Renal pelvis (tissue), 1 donor: ENCODE measurements at regions not wholly inside any gene's neighbourhood (a gene's known extent, or its start where the extent isn't known, plus 50 kb on each side); places are given as distances from the start of the nearest gene placed in this dataset.
A peak's percentile ranks its signal among the peaks of the same experiment; 100 is the strongest.

Experiments
- DNase-seq: peaks from one replicate; pipeline ENCODE4 v3.0.0-alpha.2; 2013

- DNase-seq, result no peak
These were observed 245.3 kb downstream of the HACE1 start for GRCh38 chr6:104614394-104614793.

GRCh38 chr6:104613416-104614001 is 246.2 kb downstream of the HACE1 start:
- DNase-seq, result no peak

GRCh38 chr6:104612541-104612940 is 247.2 kb downstream of the HACE1 start:
- no peak for DNase-seq

- DNase-seq, result no peak
These were observed 251.6 kb downstream of the HACE1 start for GRCh38 chr6:104608101-104608500.

GRCh38 chr6:104607501-104607900 is 252.2 kb downstream of the HACE1 start:
- no peak for DNase-seq

- DNase-seq, result peak; percentile 16
These were observed 253.4 kb downstream of the HACE1 start for GRCh38 chr6:104606361-104606760.

- no peak for DNase-seq
These were observed 255.0 kb downstream of the HACE1 start for GRCh38 chr6:104604685-104605084.

GRCh38 chr6:104603108-104603745 is 256.5 kb downstream of the HACE1 start:
- no peak for DNase-seq

GRCh38 chr6:104601721-104602120 is 258.0 kb downstream of the HACE1 start:
- no peak for DNase-seq

- no peak for DNase-seq
These were observed 258.5 kb downstream of the HACE1 start for GRCh38 chr6:104601131-104601651.

- no peak for DNase-seq
These were observed 259.1 kb downstream of the HACE1 start for GRCh38 chr6:104600639-104600931.

- DNase-seq, result peak; percentile 5
These were observed 259.7 kb downstream of the HACE1 start for GRCh38 chr6:104599821-104600638.

- DNase-seq, result peak; percentile 3
These were observed 262.1 kb downstream of the HACE1 start for GRCh38 chr6:104597541-104598050.

- no peak for DNase-seq
These were observed 263.6 kb downstream of the HACE1 start for GRCh38 chr6:104596091-104596490.

- no peak for DNase-seq
These were observed 264.4 kb downstream of the HACE1 start for GRCh38 chr6:104595311-104595820.

- no peak for DNase-seq
These were observed 268.0 kb downstream of the HACE1 start for GRCh38 chr6:104591573-104592334.

GRCh38 chr6:104589940-104590339 is 269.8 kb downstream of the HACE1 start:
- no peak for DNase-seq

- no peak for DNase-seq
These were observed 274.1 kb downstream of the HACE1 start for GRCh38 chr6:104585646-104586045.

- no peak for DNase-seq
These were observed 279.3 kb downstream of the HACE1 start for GRCh38 chr6:104580452-104580851.

GRCh38 chr6:104579310-104579863 is 280.3 kb downstream of the HACE1 start:
- DNase-seq, result no peak

GRCh38 chr6:104575536-104575935 is 284.2 kb downstream of the HACE1 start:
- no peak for DNase-seq
